WI38 (cell line): ENCODE measurements at regions not wholly inside any gene's neighbourhood (a gene's known extent, or its start where the extent isn't known, plus 50 kb on each side); places are given as distances from the start of the nearest gene placed in this dataset.
"Not testable (repeated sequence)": the region's sequence is repeated elsewhere in the genome, so short reads cannot be mapped to it uniquely, and the experiment has no call there.

Experiments used
- H3K4me3 ChIP-seq: 2 replicates; pipeline ENCODE4 v1.5.1; 2011; ENCODE audit warnings: low read depth, mild to moderate bottlenecking, control low read depth, low read length
- TF ChIP-seq, protein P1 (sequence below): IDR thresholded peaks from 2 replicates; pipeline ENCODE4 v1.5.1; 2012; ENCODE audit warnings: low read depth, mild to moderate bottlenecking, control low read depth, low read length

- not testable (repeated sequence) for H3K4me3 ChIP-seq
These were observed 92.1 kb downstream of the C4BPA start for GRCh38 chr1:207196135-207196534.

DNA sequence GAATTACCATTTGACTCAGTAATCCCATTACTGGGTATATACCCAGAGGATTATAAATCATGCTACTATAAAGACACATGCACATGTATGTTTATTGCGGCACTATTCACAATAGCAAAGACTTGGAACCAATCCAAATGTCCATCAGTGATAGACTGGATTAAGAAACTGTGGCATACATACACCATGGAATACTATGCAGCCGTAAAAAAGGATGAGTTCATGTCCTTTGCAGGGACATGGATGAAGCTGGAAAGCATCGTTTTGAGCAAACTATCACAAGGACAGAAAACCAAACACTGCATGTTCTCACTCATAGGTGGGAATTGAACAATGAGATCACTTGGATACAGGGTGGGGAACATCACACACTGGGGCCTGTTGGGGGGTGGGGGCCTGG, 97.5 kb downstream of the C4BPA start:
- H3K4me3 ChIP-seq, result not testable (repeated sequence)

DNA sequence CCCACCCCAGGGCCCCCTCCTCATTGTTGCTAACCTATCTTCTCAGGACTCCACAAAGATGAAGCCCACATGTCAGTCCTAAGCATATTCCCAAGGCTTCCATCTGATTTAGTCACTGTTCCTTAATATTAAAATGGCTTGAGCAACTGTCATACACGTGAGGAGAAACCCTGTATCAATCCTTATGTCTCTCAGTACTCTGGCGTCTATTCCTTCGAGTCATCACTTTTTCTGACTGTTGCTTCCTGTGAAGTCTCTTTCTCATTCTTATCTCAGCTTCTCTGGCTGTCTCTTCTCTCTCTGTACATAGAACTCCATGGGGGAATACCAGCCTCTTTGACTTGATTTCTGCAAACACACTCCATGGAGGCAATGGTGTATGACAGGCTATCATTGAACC, 98.4 kb downstream of the C4BPA start:
- no peak overlapping the region for H3K4me3 ChIP-seq
- TF ChIP-seq, protein P1, sequence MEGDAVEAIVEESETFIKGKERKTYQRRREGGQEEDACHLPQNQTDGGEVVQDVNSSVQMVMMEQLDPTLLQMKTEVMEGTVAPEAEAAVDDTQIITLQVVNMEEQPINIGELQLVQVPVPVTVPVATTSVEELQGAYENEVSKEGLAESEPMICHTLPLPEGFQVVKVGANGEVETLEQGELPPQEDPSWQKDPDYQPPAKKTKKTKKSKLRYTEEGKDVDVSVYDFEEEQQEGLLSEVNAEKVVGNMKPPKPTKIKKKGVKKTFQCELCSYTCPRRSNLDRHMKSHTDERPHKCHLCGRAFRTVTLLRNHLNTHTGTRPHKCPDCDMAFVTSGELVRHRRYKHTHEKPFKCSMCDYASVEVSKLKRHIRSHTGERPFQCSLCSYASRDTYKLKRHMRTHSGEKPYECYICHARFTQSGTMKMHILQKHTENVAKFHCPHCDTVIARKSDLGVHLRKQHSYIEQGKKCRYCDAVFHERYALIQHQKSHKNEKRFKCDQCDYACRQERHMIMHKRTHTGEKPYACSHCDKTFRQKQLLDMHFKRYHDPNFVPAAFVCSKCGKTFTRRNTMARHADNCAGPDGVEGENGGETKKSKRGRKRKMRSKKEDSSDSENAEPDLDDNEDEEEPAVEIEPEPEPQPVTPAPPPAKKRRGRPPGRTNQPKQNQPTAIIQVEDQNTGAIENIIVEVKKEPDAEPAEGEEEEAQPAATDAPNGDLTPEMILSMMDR, result no peak

DNA sequence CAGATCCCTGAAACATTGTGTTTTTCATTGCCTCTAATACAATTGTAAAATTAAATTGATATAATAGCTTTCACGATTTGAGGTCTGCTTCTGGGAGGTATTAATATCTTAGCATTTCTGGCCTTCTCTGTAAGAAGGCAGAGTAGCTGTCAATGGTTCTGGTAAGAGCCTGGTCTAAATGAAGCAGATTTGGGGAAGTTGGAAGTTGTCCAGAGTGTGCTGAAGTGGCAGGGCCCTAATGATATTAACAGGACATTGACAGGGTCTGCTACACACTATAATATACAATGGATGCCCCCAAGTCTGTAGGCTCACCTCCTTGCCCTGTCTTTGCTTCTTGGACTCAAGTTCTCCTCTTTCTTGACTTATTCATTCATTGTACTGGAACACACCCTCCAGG, 99.5 kb downstream of the C4BPA start:
- TF ChIP-seq, protein P1, result no peak
- no peak overlapping the region for H3K4me3 ChIP-seq

- no peak overlapping the region for H3K4me3 ChIP-seq
- TF ChIP-seq, protein P1, result no peak
These were observed 101.6 kb downstream of the C4BPA start for GRCh38 chr1:207205614-207206061.

GRCh38 chr1:207208691-207209090, 104.7 kb downstream of the C4BPA start:
- not testable (repeated sequence) for H3K4me3 ChIP-seq

DNA sequence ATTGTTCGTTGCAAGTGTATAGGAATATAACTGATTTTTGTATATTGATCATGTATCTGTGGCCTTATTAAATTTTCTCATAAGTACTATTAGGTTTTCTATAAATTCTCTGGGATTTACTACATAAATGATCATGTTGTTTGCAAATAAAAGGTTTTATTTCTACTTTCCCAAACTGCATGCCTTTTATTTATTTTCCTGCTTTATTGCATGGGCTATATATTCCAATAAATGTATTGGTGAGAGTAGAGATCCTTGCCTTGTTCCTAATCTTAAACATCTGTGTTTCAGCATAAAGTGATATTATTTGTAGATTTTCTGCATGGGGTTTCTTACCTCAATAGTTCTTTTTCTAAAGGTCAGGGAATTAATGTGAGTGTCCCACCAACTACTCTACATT, 107.0 kb upstream of the CD55 start:
- TF ChIP-seq, protein P1, result no peak

DNA sequence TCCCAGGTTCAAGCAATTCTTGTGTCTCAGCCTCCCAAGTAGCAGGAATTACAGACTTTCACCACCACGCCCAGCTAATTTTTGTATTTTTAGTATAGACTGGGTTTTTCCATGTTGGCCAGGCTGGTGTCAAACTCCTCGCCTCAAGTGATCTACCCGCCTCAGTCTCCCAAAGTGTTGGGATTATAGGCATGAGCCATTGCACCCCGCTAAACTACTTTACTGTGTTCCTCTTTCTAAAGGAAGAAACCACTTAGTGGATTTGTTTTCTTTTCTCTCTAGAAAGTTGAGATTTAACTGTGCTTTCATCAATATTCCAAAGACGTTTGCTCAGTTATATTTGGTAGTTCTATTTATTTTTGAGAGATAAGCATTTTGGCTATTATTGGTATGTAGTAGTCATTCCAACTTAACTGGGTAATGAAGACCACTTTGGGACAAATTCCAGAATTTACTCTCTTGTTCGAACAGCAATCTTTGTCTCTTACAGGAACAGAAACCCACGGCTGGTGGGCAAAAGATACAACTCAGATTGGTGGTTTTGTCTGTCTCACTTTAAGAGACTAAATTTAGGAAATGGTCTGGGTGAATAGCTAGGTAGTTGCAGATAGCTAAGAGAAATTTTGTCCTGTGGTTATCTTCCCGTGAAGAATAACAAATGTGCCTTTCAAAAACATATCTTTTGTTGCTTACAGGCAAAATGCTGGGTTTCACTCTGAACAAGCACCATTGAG, 103.5 kb upstream of the CD55 start:
- H3K4me3 ChIP-seq, result no peak overlapping the region

More for the DNA sequence above, 107.0 kb upstream of the CD55 start:
- no peak overlapping the region for H3K4me3 ChIP-seq

More for the DNA sequence above, 103.5 kb upstream of the CD55 start:
- TF ChIP-seq, protein P1, result no peak
